ENCODE measurements at regions not wholly inside any gene's neighbourhood (a gene's known extent, or its start where the extent isn't known, plus 50 kb on each side); places are given as distances from the start of the nearest gene placed in this dataset.

- TF ChIP-seq CTCF (IDR thresholded peaks at IDR 0.05) (no peak), POLR2A (IDR thresholded peaks at IDR 0.05) (no peak), EP300 (IDR thresholded peaks at IDR 0.05) (no peak)
Measured at GRCh38 chr20:6355754-6356451, 233.1 kb upstream of the FERMT1 start.

Measured in suprapubic skin (tissue), 3 donors.